ENCODE measurements at regions not wholly inside any gene's neighbourhood (a gene's known extent, or its start where the extent isn't known, plus 50 kb on each side); places are given as distances from the start of the nearest gene placed in this dataset.

DNA sequence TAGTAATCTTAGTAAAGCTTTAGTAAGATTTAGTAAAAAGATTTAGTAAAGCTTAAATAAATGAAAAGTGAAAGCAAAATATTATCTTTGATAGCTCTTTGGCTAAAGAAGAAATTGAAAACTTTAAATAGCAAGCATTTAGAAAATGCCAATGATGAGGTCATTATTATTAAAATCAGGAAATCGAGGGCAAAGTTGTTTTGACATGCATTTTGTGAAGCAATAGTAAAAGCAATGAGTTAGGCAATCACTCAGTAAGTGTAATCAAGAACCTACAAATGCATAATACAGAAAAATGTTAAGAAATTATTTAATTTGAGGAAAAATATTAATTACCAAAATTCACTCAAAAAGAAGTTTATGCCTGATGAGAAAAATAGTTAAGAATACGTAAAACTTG is 280.3 kb upstream of the MME start:
- Histone ChIP-seq H3K36me3 (no peaks in the 10 kb centered on the region), H4K20me1 (no peaks in the 10 kb centered on the region), H3K4me3 (no peak overlapping the region), H3K9me3 (peaks cover 10% of the 10 kb centered on the region), H3K4me1 (no peaks in the 10 kb centered on the region), H3K27me3 (no peaks in the 10 kb centered on the region), H3K9ac (no peak overlapping the region), H3K4me2 (no peak overlapping the region), H3K27ac (no peak overlapping the region)
- TF ChIP-seq Cebpa-rat (IDR thresholded peaks at IDR 0.05) = no peak

- Histone ChIP-seq H3K9me3 (no peaks in the 10 kb centered on the region), H3K27ac (no peak overlapping the region), H4K20me1 (no peaks in the 10 kb centered on the region), H3K9ac (no peak overlapping the region), H3K27me3 (no peaks in the 10 kb centered on the region), H3K4me3 (no peak overlapping the region), H3K4me1 (peaks cover 8% of the 10 kb centered on the region; the same call in 1 of the 2 replicates), H3K4me2 (no peak overlapping the region), H3K36me3 (no peaks in the 10 kb centered on the region)
- no peak for TF ChIP-seq Cebpa-rat (IDR thresholded peaks at IDR 0.05)
Observed at GRCh38 chr3:154795582-154795981, 284.5 kb upstream of the MME start.

DNA sequence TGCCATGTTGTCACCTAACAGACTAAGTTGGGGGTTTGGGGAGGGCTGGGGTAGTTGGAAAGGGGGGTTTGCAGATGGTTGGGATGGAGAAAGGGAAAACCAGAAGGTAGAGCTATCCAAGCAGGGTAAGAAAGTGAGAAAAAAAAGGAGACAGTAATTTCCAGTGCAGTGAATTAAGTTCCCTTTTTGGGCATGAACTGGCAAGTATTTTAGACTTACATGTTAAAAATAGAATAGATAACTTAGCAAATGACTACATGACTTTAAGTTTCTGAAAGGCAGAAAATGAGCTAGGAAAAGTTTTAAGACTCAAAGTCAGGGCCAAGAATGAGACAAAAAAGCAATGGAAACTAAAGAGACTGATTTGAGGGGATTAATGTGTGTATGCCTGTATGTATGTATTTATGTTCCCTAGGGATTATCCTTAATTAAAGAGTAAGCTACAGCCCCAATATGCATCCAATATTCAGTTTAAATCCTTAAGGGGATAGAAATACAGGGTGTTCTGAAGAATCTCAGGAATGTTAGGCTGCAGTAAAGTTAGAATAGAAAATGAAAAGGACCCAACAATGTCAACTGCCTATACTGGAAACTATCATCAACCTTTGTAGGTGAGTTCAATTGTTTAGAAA is 285.2 kb upstream of the MME start:
- Histone ChIP-seq H3K27ac (no peak overlapping the region), H3K4me3 (no peak overlapping the region), H3K27me3 (no peaks in the 10 kb centered on the region), H3K4me1 (peaks cover 13% of the 10 kb centered on the region; the same call in 1 of the 2 replicates), H3K4me2 (no peak overlapping the region; the same call in 1 of the 2 replicates), H4K20me1 (no peaks in the 10 kb centered on the region), H3K9ac (no peak overlapping the region), H3K36me3 (no peaks in the 10 kb centered on the region), H3K9me3 (no peaks in the 10 kb centered on the region)
- no peak for TF ChIP-seq Cebpa-rat (IDR thresholded peaks at IDR 0.05)

DNA sequence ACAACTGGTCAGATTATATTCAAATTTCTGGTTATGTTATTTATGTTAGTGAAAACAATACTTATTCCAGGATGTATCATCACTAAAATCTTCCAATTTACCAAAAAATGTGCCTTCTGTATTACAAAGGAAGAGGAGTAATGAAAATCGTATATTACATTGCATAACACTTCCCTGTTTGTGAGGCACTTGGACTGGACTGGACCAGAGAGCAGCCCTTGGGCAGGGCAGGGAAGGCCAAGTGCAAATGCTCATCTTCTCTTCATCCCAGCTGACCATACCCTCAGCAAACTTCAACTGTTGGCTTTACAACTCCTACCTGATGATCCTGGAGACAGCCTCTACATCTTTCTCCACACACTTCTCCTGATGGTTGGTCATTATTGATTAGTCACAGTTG is 285.7 kb upstream of the MME start:
- no peak for TF ChIP-seq Cebpa-rat (IDR thresholded peaks at IDR 0.05)
- Histone ChIP-seq H3K9ac (no peak overlapping the region), H4K20me1 (no peaks in the 10 kb centered on the region), H3K27ac (no peak overlapping the region), H3K4me3 (no peak overlapping the region), H3K4me2 (no peak overlapping the region), H3K4me1 (peaks cover 13% of the 10 kb centered on the region; the same call in 1 of the 2 replicates), H3K9me3 (no peaks in the 10 kb centered on the region), H3K36me3 (no peaks in the 10 kb centered on the region), H3K27me3 (no peaks in the 10 kb centered on the region)

DNA sequence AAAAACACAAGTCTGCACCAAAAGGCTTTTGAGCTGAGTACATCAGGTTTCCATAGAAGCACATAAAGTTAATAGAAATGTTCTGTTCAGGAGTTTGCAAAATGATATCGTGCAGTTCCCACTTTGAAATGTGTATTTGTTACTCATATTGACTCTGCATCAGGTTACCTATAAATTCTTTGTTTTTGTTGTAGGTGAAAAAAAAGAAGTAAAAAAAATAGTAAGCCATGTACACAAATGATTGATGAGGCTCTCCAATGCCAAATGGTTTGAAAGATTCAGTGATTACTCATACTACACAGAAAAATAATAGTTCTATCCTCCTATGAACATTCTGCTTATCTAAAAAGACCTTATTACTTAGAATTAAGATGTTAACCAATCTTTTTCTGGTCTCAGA is 287.3 kb upstream of the MME start:
- Histone ChIP-seq H3K4me1 (peaks cover 13% of the 10 kb centered on the region; the same call in 1 of the 2 replicates), H4K20me1 (no peaks in the 10 kb centered on the region), H3K27ac (no peak overlapping the region), H3K4me2 (no peak overlapping the region), H3K27me3 (no peaks in the 10 kb centered on the region), H3K9ac (no peak overlapping the region), H3K9me3 (no peaks in the 10 kb centered on the region), H3K36me3 (no peaks in the 10 kb centered on the region), H3K4me3 (no peak overlapping the region)
- TF ChIP-seq Cebpa-rat (IDR thresholded peaks at IDR 0.05) = no peak

- Histone ChIP-seq H4K20me1 (no peaks in the 10 kb centered on the region), H3K4me1 (peaks cover 13% of the 10 kb centered on the region; the same call in 1 of the 2 replicates), H3K36me3 (no peaks in the 10 kb centered on the region), H3K27ac (no peak overlapping the region), H3K4me3 (no peak overlapping the region), H3K4me2 (no peak overlapping the region), H3K9ac (no peak overlapping the region), H3K27me3 (no peaks in the 10 kb centered on the region), H3K9me3 (no peaks in the 10 kb centered on the region)
- no peak for TF ChIP-seq Cebpa-rat (IDR thresholded peaks at IDR 0.05)
Observed at GRCh38 chr3:154791611-154792010, 288.5 kb upstream of the MME start.

DNA sequence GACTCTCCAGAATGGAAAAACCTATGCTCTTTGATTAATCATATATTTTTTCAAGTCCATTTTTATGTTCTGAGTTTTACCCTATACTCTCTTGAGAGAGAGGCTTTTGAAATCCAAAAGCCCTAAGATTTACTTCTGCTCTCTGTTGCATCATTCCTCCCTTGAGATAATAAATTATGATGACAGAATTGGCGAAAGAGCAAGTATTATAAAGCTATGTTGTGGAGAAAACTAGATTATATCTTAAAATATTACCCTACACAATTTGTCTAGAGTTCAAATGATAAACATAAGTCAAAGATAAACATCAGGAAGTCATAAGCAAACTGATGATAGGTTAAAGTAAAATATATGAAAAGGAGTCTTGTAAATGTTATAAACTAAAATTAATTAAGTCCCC is 293.4 kb upstream of the MME start:
- Histone ChIP-seq H3K4me3 (no peak overlapping the region), H3K36me3 (no peaks in the 10 kb centered on the region), H3K4me1 (peaks cover 13% of the 10 kb centered on the region; the same call in 1 of the 2 replicates)

GRCh38 chr3:154783521-154783931 is 296.6 kb upstream of the MME start:
- Histone ChIP-seq H3K9me3 (no peaks in the 10 kb centered on the region), H3K4me1 (no peaks in the 10 kb centered on the region), H3K36me3 (no peaks in the 10 kb centered on the region), H3K27ac (no peak overlapping the region), H3K9ac (no peak overlapping the region), H3K27me3 (no peaks in the 10 kb centered on the region), H3K4me2 (no peak overlapping the region), H3K4me3 (no peak overlapping the region), H4K20me1 (no peaks in the 10 kb centered on the region)
- TF ChIP-seq Cebpa-rat (IDR thresholded peaks at IDR 0.05) = no peak

More for the DNA sequence above, 293.4 kb upstream of the MME start:
- TF ChIP-seq Cebpa-rat (IDR thresholded peaks at IDR 0.05) = no peak
- no peaks in the 10 kb centered on the region for H3K27me3 ChIP-seq
- no peaks in the 10 kb centered on the region for H3K9me3 ChIP-seq
- H4K20me1 ChIP-seq = no peaks in the 10 kb centered on the region
- H3K4me2 ChIP-seq = no peak overlapping the region
- no peak overlapping the region for H3K9ac ChIP-seq
- no peak overlapping the region for H3K27ac ChIP-seq

- no peak overlapping the region for H3K4me3 ChIP-seq
- TF ChIP-seq Cebpa-rat (IDR thresholded peaks at IDR 0.05) = no peak
- H3K36me3 ChIP-seq = no peaks in the 10 kb centered on the region
- H3K4me2 ChIP-seq = no peak overlapping the region
- H4K20me1 ChIP-seq = no peaks in the 10 kb centered on the region
- no peak overlapping the region for H3K9ac ChIP-seq
- no peaks in the 10 kb centered on the region for H3K27me3 ChIP-seq
- no peaks in the 10 kb centered on the region for H3K4me1 ChIP-seq
- H3K9me3 ChIP-seq = no peaks in the 10 kb centered on the region
- H3K27ac ChIP-seq = no peak overlapping the region
Observed at GRCh38 chr3:154783061-154783460, 297.1 kb upstream of the MME start.

GRCh38 chr3:154782151-154782550 is 298.0 kb upstream of the MME start:
- TF ChIP-seq Cebpa-rat (IDR thresholded peaks at IDR 0.05) = no peak
- Histone ChIP-seq H3K4me2 (no peak overlapping the region), H3K9ac (no peak overlapping the region), H3K4me1 (no peaks in the 10 kb centered on the region), H3K9me3 (no peaks in the 10 kb centered on the region), H3K27ac (no peak overlapping the region), H4K20me1 (no peaks in the 10 kb centered on the region), H3K36me3 (no peaks in the 10 kb centered on the region), H3K4me3 (no peak overlapping the region), H3K27me3 (no peaks in the 10 kb centered on the region)

GRCh38 chr3:154781595-154781994 is 298.5 kb upstream of the MME start:
- no peaks in the 10 kb centered on the region for H4K20me1 ChIP-seq
- H3K27ac ChIP-seq = no peak overlapping the region
- no peak overlapping the region for H3K4me3 ChIP-seq
- H3K4me1 ChIP-seq = no peaks in the 10 kb centered on the region
- no peaks in the 10 kb centered on the region for H3K36me3 ChIP-seq
- TF ChIP-seq Cebpa-rat (IDR thresholded peaks at IDR 0.05) = no peak
- no peaks in the 10 kb centered on the region for H3K9me3 ChIP-seq
- no peak overlapping the region for H3K9ac ChIP-seq
- no peaks in the 10 kb centered on the region for H3K27me3 ChIP-seq
- no peak overlapping the region for H3K4me2 ChIP-seq

Measured in BLaER1 (cell line).